IPS-18a (cell line): ENCODE measurements at regions not wholly inside any gene's neighbourhood (a gene's known extent, or its start where the extent isn't known, plus 50 kb on each side); places are given as distances from the start of the nearest gene placed in this dataset.

Experiments used
- H3K27ac ChIP-seq: one replicate; pipeline ENCODE4 v1.5.1; 2013; ENCODE audit warnings: low read length
- H3K27me3 ChIP-seq: one replicate; pipeline ENCODE4 v1.6.1; 2013; ENCODE audit warnings: mild to moderate bottlenecking, low read length; ENCODE audit not compliant: control insufficient read depth, insufficient read depth
- H3K36me3 ChIP-seq: one replicate; pipeline ENCODE4 v1.6.1; 2013; ENCODE audit warnings: low read depth, low read length; ENCODE audit not compliant: control insufficient read depth
- H3K4me1 ChIP-seq: one replicate; pipeline ENCODE4 v1.6.1; 2013; ENCODE audit warnings: low read depth, low read length; ENCODE audit not compliant: control insufficient read depth
- H3K4me3 ChIP-seq: one replicate; pipeline ENCODE4 v1.5.1; 2013; ENCODE audit warnings: low read length
- H3K9ac ChIP-seq: one replicate; pipeline ENCODE4 v1.6.1; 2013; ENCODE audit warnings: mild to moderate bottlenecking, low read length, moderate library complexity
- H3K9me3 ChIP-seq: one replicate; pipeline ENCODE4 v1.6.1; 2013; ENCODE audit warnings: low read depth, low read length; ENCODE audit not compliant: control insufficient read depth

DNA sequence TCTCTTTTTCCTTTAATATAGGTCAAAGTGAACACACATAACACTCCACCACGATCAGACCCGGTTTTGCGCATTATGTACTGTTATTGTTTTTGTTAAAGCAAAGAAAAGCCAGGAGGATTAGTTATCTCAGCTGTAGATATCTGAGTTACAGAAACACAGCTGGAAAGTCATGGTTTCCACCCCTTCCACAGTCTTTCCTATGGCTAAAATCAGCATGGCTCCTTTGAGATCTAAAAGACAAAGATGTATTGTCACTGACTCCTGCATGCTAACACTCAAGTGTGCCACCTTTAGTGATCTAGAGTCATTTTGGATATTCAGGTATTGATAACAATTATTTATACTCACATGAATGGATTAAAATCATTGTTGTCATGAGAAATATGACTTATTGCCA, 260.0 kb downstream of the FIGN start:
- H3K27me3 ChIP-seq: no peaks in the 10 kb centered on the region
- no peak overlapping the region for H3K4me3 ChIP-seq
- no peaks in the 10 kb centered on the region for H3K9me3 ChIP-seq
- peaks cover 5% of the 10 kb centered on the region for H3K4me1 ChIP-seq
- no peak overlapping the region for H3K9ac ChIP-seq
- no peaks in the 10 kb centered on the region for H3K36me3 ChIP-seq
- no peak overlapping the region for H3K27ac ChIP-seq

DNA sequence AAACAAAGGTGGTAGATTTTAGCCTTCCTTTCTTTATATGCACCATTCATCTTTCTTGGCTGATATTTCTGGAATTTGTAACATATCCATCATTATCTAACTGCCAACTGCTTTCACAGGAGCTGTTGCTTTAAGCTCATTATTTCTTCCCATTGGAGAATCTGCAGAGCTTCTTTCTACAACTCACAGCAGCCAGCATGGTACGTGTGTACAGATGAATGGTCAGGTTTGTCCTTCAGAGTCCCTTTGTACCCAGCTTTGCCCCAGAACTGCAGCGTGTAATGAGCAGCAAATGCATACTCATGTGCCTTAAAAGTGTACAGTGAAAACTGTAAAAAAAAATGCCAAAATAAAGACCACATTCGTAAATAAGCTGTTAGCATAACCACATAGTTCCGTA, 260.9 kb downstream of the FIGN start:
- Histone ChIP-seq H3K4me3 (no peak overlapping the region), H3K4me1 (peaks cover 5% of the 10 kb centered on the region), H3K9ac (no peak overlapping the region), H3K9me3 (no peaks in the 10 kb centered on the region), H3K36me3 (no peaks in the 10 kb centered on the region), H3K27me3 (no peaks in the 10 kb centered on the region), H3K27ac (no peak overlapping the region)

DNA sequence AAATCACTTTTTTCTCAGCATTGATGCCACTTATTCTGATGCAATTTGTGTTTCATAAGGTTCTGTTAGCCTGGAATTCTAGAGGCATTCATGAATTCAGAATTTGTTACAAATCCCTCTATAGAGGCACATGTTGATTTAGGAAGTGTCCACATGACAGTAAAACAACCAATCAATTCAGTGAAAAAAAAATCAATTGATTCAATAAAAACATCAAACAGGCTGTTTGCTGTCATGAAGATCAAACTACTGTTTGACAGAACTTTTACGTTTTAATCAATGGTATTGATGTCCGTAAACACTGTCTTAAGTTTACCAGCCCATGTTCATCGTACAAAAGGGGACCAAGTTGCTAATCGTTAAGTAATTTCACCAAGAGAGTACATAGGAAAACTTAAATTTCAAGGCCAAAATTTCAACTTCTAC, 261.5 kb downstream of the FIGN start:
- H3K27ac ChIP-seq: no peak overlapping the region
- H3K4me1 ChIP-seq: peaks cover 5% of the 10 kb centered on the region
- H3K27me3 ChIP-seq: no peaks in the 10 kb centered on the region
- H3K9me3 ChIP-seq: no peaks in the 10 kb centered on the region
- H3K36me3 ChIP-seq: no peaks in the 10 kb centered on the region
- H3K9ac ChIP-seq: no peak overlapping the region
- H3K4me3 ChIP-seq: no peak overlapping the region

DNA sequence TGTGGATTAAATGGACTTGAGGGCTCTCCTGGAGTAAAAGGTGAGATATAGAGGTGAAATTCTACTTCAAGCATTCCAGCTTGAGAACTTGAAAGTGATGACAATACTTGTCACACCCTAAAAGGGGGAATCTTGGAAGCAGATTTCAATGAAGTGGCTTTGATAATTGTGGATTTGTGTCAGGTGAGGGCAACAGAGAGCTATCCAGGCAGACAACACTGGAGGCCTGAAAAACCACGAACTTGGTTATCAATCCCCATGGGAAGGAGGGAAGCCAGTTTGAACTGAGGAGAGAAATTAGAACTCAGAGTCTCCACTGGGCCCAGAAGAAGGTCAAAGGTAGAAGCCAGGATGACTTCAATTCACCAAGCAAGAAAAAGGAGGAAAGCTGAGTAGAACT, 263.9 kb downstream of the FIGN start:
- H3K9ac ChIP-seq: no peak overlapping the region
- H3K27ac ChIP-seq: no peak overlapping the region
- H3K27me3 ChIP-seq: no peaks in the 10 kb centered on the region
- no peaks in the 10 kb centered on the region for H3K36me3 ChIP-seq
- no peaks in the 10 kb centered on the region for H3K9me3 ChIP-seq
- peaks cover 5% of the 10 kb centered on the region for H3K4me1 ChIP-seq
- no peak overlapping the region for H3K4me3 ChIP-seq

DNA sequence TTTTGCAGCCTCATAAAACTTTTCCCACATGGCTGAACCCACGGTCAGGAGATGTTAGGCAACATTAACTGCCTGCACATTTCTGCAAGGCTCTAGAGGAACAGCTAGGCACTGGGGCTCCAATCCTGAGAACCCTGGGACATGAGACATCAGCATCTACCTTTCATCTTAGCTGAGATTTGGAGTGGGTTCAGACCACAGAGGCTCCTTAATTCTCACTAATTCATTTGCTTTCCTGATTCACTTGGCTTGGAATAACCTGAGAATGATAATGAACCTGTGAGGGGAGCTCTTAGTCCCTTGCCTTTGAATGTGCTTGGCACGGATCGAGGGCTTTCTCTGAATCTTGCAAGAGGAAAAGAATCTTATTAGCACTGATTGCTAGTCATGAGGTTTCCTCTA, 266.2 kb downstream of the FIGN start:
- Histone ChIP-seq H3K9me3 (no peaks in the 10 kb centered on the region), H3K27me3 (no peaks in the 10 kb centered on the region), H3K36me3 (no peaks in the 10 kb centered on the region), H3K4me1 (no peaks in the 10 kb centered on the region), H3K9ac (no peak overlapping the region), H3K27ac (no peak overlapping the region), H3K4me3 (no peak overlapping the region)

DNA sequence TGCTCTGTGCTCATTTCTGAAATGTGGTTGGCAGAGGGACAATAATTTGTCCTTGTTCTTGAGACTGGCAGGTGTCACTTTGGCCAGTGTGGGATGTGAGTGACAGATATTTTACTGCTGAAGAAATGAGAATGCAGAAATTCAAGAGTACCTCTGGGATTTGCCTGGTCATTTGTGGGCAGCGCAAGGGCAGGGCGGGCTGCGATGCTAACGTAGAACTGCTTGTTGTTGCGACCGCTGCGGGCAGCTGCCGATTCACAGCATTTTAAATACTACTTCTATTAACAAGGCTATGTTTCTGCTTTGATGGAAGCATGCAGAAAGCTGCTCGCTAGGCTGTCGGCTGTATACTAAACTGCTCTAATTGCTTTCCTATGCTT, 268.6 kb downstream of the FIGN start:
- H3K9me3 ChIP-seq: no peaks in the 10 kb centered on the region
- H3K4me3 ChIP-seq: no peak overlapping the region
- H3K9ac ChIP-seq: no peak overlapping the region
- no peaks in the 10 kb centered on the region for H3K4me1 ChIP-seq
- no peak overlapping the region for H3K27ac ChIP-seq
- H3K27me3 ChIP-seq: no peaks in the 10 kb centered on the region
- H3K36me3 ChIP-seq: no peaks in the 10 kb centered on the region

DNA sequence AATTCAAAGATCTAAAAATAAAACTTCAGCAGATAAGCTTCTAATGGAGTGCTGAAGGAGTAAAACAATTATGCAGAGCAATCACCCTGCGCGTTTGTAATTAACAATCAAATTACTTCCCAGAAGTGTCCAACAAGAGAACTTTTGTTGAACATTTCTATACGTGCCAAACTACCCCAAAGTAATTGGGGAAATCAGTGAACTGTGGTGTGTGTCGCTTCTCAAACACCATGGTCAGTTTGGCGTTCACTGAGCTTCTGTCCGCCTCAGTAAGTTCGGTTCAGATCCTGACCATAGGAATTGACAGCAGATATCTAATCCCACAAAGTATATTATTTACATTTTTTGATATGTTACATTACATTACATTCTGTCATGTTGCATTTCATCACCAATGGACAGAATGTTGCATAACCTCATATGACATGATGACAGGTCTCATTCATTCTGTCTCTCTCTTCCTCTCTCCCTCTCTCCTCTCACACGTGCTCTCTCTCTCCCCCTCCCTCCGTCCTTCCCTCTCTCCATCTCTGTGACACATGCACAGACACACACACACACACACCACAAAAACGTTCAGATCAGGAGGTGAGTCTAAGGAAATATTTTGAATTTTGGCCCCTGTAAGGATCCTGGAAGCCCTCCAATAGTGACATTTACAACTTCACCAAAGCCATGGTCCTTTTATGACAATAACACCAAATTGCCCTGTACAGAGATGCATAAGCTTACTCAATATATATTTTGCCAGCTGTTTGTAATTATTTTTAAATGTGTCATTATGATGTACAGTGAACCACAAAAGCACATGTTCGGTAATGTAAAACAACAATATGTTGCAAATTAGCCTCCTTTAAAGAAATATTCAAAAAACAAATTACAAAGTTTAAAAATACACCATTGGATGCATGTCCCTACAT, 269.2 kb downstream of the FIGN start:
- Histone ChIP-seq H3K4me3 (no peak overlapping the region), H3K9me3 (no peaks in the 10 kb centered on the region), H3K27me3 (no peaks in the 10 kb centered on the region), H3K9ac (no peak overlapping the region), H3K4me1 (no peaks in the 10 kb centered on the region), H3K27ac (no peak overlapping the region), H3K36me3 (no peaks in the 10 kb centered on the region)

DNA sequence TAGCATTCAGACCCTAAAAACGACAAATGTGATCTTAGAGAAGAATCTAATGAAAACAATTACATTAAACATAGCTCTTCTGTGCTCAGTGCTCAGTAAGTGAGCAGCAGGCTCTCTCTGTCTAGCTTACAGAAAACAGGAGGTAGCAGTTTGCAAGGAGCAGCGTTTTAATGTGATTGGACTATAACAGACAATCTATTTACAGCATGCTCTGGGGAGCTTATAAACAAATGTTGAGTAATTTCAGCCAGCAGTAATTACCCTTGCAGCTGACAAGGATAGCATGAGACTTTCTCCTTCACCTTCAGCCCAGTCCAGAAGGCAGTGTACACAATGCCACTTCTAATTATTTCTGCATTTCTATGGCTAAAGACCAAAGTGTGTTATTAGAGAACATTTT, 270.4 kb downstream of the FIGN start:
- H3K36me3 ChIP-seq: no peaks in the 10 kb centered on the region
- H3K9ac ChIP-seq: no peak overlapping the region
- no peaks in the 10 kb centered on the region for H3K9me3 ChIP-seq
- no peaks in the 10 kb centered on the region for H3K27me3 ChIP-seq
- H3K4me3 ChIP-seq: no peak overlapping the region
- no peak overlapping the region for H3K27ac ChIP-seq
- H3K4me1 ChIP-seq: no peaks in the 10 kb centered on the region

DNA sequence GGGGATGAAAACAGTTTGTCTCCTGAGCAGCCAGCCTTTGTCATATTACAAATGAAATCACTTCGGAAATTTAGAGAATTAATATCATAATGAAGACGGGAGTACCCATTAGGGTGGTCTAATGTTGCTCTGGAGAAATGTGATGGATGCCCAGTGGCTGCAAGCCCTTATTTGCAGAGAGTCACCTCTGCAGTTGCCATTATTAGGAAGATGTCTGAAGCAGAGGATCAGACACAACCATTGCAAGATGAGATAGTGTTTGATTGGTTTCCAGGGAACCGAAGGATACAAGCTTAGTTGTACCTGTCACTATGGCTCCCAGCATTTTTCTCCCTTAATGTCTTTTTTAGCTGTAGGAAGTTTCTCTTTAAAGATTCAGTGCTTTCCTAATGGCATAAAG, 272.4 kb downstream of the FIGN start:
- Histone ChIP-seq H3K36me3 (no peaks in the 10 kb centered on the region), H3K27ac (no peak overlapping the region)

DNA sequence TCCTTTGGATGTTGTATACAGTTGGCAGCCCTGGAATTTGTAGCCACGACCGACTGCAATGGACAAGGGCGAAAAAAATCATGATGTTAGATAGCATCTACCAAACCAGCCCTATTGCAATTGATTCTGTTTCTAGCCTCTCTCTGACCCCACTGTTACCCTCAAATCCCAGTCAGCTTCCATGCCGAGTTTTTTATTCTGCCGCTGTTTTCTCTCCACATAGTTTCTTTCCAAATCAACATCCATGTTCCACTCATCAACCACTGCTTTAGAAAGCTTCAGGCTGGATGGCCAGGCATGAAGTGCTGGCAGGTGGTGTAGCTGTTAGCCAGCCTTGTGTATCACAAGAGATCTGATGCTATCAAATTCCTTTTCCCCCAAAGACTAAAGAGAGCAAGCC, 272.8 kb downstream of the FIGN start:
- Histone ChIP-seq H3K27me3 (no peaks in the 10 kb centered on the region), H3K36me3 (no peaks in the 10 kb centered on the region), H3K4me3 (no peak overlapping the region), H3K9ac (no peak overlapping the region), H3K9me3 (no peaks in the 10 kb centered on the region), H3K4me1 (no peaks in the 10 kb centered on the region), H3K27ac (no peak overlapping the region)

More for the DNA sequence above, 272.4 kb downstream of the FIGN start:
- no peaks in the 10 kb centered on the region for H3K4me1 ChIP-seq
- no peaks in the 10 kb centered on the region for H3K27me3 ChIP-seq
- no peaks in the 10 kb centered on the region for H3K9me3 ChIP-seq
- H3K9ac ChIP-seq: no peak overlapping the region
- no peak overlapping the region for H3K4me3 ChIP-seq

DNA sequence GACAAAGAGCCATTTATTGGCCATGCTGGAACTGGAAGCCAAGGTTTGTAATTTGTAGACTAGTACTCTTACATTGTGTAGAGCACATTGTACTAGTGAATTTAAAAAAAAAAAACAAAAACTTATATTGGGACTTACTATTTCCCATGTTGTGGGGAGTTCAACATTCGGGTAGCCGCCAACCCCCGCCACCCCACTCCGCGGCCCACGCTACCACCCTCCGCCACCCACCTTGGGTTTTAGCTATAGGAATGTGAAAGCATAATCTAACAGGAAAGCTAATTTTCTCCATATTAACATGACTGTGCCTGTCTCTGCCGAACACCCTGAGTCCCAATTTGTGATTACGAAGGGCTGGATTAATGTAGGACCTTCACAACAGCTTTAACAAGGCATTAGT, 275.8 kb downstream of the FIGN start:
- Histone ChIP-seq H3K27ac (no peak overlapping the region), H3K9me3 (no peaks in the 10 kb centered on the region), H3K4me1 (no peaks in the 10 kb centered on the region), H3K4me3 (no peak overlapping the region), H3K27me3 (no peaks in the 10 kb centered on the region), H3K36me3 (no peaks in the 10 kb centered on the region), H3K9ac (no peak overlapping the region)
